Thyroid gland (tissue), 4 donors: ENCODE measurements at regions not wholly inside any gene's neighbourhood (a gene's known extent, or its start where the extent isn't known, plus 50 kb on each side); places are given as distances from the start of the nearest gene placed in this dataset.

Experiments used
- CTCF ChIP-seq, 6 experiments: fragments of 200-600 bp in 3 of 6; fragments of 450-650 bp in 3 of 6; sonication (generic) in 3 of 6; IDR thresholded peaks; one replicate each; pipeline ENCODE4 v1.5.1; 2016 to 2019; ENCODE audit warnings: antibody characterized with exemption in 6 of 6, mild to moderate bottlenecking in 2 of 6, inconsistent platforms in 1 of 6, moderate library complexity in 1 of 6
- POLR2A ChIP-seq, 2 donors: fragments of 450-650 bp; IDR thresholded peaks; one replicate each; pipeline ENCODE4 v1.6.1; 2017; ENCODE audit warnings: antibody characterized with exemption in 2 of 2, mild to moderate bottlenecking in 2 of 2, moderate library complexity in 1 of 2

GRCh38 chr6:169939554-169940164 is 188.2 kb downstream of the ERMARD start:
- TF ChIP-seq CTCF (IDR thresholded peaks at IDR 0.05) (no peak), POLR2A (IDR thresholded peaks at IDR 0.05) (no peak)
